Type B pancreatic cell (in vitro differentiated cells): ENCODE measurements at regions not wholly inside any gene's neighbourhood (a gene's known extent, or its start where the extent isn't known, plus 50 kb on each side); places are given as distances from the start of the nearest gene placed in this dataset.

ENCODE experiments used
- DNase-seq: peaks from one replicate; pipeline ENCODE4 v3.0.0; 2021; ENCODE audit warnings: mixed read lengths; ENCODE audit not compliant: unreplicated experiment; ENCODE audit errors: extremely low spot score
- H3K27ac Mint-ChIP-seq: 2 replicates; pipeline ENCODE4 v1.8.0; 2021; ENCODE audit warnings: mild to moderate bottlenecking, mixed read lengths
- H3K27me3 Mint-ChIP-seq: 2 replicates; pipeline ENCODE4 v1.8.0; 2021; ENCODE audit warnings: mixed read lengths
- H3K36me3 Mint-ChIP-seq: 2 replicates; pipeline ENCODE4 v1.8.0; 2021; ENCODE audit warnings: mixed read lengths
- H3K4me1 Mint-ChIP-seq: one replicate; pipeline ENCODE4 v1.8.0; 2021; ENCODE audit warnings: mixed read lengths; ENCODE audit not compliant: unreplicated experiment
- H3K4me3 Mint-ChIP-seq: 2 replicates; pipeline ENCODE4 v1.8.0; 2021; ENCODE audit warnings: mild to moderate bottlenecking, mixed read lengths
- H3K9me3 Mint-ChIP-seq: 2 replicates; pipeline ENCODE4 v1.8.0; 2021; ENCODE audit warnings: mixed read lengths
- CTCF ChIP-seq: fragments of 200-600 bp; sonication (generic); conservative IDR thresholded peaks from 2 replicates; pipeline ENCODE4 v1.5.0; 2021; ENCODE audit warnings: antibody characterized with exemption, mild to moderate bottlenecking

GRCh38 chr3:106047221-106047620 lies 178.4 kb upstream of the CBLB start:
- H3K9me3 Mint-ChIP-seq = peaks cover 11% of the 10 kb centered on the region
- DNase-seq = no peak
- no peak overlapping the region for H3K27ac Mint-ChIP-seq
- H3K4me3 Mint-ChIP-seq = no peak overlapping the region
- H3K36me3 Mint-ChIP-seq = no peaks in the 10 kb centered on the region
- peaks cover 10% of the 10 kb centered on the region for H3K4me1 Mint-ChIP-seq
- no peak for TF ChIP-seq CTCF
- H3K27me3 Mint-ChIP-seq = peaks cover 3% of the 10 kb centered on the region

- no peak for TF ChIP-seq CTCF
- Mint-ChIP-seq H3K36me3 (no peaks in the 10 kb centered on the region), H3K27me3 (peaks cover 3% of the 10 kb centered on the region), H3K9me3 (peaks cover 11% of the 10 kb centered on the region), H3K27ac (no peak overlapping the region), H3K4me3 (no peak overlapping the region), H3K4me1 (peaks cover 10% of the 10 kb centered on the region)
- no peak for DNase-seq
Observed at GRCh38 chr3:106048946-106049481, 180.2 kb upstream of the CBLB start.

- Mint-ChIP-seq H3K4me1 (peaks cover 10% of the 10 kb centered on the region), H3K27ac (no peak overlapping the region), H3K36me3 (no peaks in the 10 kb centered on the region), H3K27me3 (no peaks in the 10 kb centered on the region), H3K4me3 (no peak overlapping the region), H3K9me3 (peaks cover 11% of the 10 kb centered on the region)
- no peak for TF ChIP-seq CTCF
- no peak for DNase-seq
Observed at GRCh38 chr3:106049821-106050220, 181.0 kb upstream of the CBLB start.

- Mint-ChIP-seq H3K36me3 (no peaks in the 10 kb centered on the region), H3K27ac (no peak overlapping the region)
Observed at GRCh38 chr3:106056931-106057330, 188.1 kb upstream of the CBLB start.

GRCh38 chr3:106058475-106058874 lies 189.7 kb upstream of the CBLB start:
- no peak for TF ChIP-seq CTCF
- Mint-ChIP-seq H3K27me3 (no peaks in the 10 kb centered on the region), H3K9me3 (no peaks in the 10 kb centered on the region), H3K4me3 (no peak overlapping the region), H3K27ac (no peak overlapping the region), H3K36me3 (no peaks in the 10 kb centered on the region), H3K4me1 (no peaks in the 10 kb centered on the region)
- DNase-seq = no peak

More at GRCh38 chr3:106056931-106057330, 188.1 kb upstream of the CBLB start:
- TF ChIP-seq CTCF = no peak
- no peaks in the 10 kb centered on the region for H3K9me3 Mint-ChIP-seq
- no peaks in the 10 kb centered on the region for H3K4me1 Mint-ChIP-seq
- H3K4me3 Mint-ChIP-seq = no peak overlapping the region
- no peaks in the 10 kb centered on the region for H3K27me3 Mint-ChIP-seq
- no peak for DNase-seq

- no peak for DNase-seq
- Mint-ChIP-seq H3K27me3 (no peaks in the 10 kb centered on the region), H3K27ac (no peak overlapping the region), H3K36me3 (no peaks in the 10 kb centered on the region), H3K4me3 (no peak overlapping the region), H3K9me3 (peaks cover 12% of the 10 kb centered on the region), H3K4me1 (no peaks in the 10 kb centered on the region)
- no peak for TF ChIP-seq CTCF
Observed at GRCh38 chr3:106059953-106060517, 191.2 kb upstream of the CBLB start.
